HG03439 (cell line): ENCODE measurements at regions not wholly inside any gene's neighbourhood (a gene's known extent, or its start where the extent isn't known, plus 50 kb on each side); places are given as distances from the start of the nearest gene placed in this dataset.
"Not testable (repeated sequence)": the region's sequence is repeated elsewhere in the genome, so short reads cannot be mapped to it uniquely, and the experiment has no call there.

Experiments used
- ATAC-seq: cut with Tn5 transposase; IDR thresholded peaks from one replicate; pipeline ENCODE4 v1.9.1; 2021; ENCODE audit warnings: mild to moderate bottlenecking, moderate library complexity; ENCODE audit not compliant: unreplicated experiment

- ATAC-seq = no peak
Measured at GRCh38 chr14:39563361-39563760, 131.1 kb upstream of the FBXO33 start.

- no peak for ATAC-seq
Measured at GRCh38 chr14:39562175-39562574, 129.9 kb upstream of the FBXO33 start.

GRCh38 chr14:39558525-39558924 is 126.3 kb upstream of the FBXO33 start:
- ATAC-seq = no peak

GRCh38 chr14:39555749-39556148 is 123.5 kb upstream of the FBXO33 start:
- ATAC-seq = no peak

- ATAC-seq = no peak
Measured at GRCh38 chr14:39554576-39554975, 122.3 kb upstream of the FBXO33 start.

GRCh38 chr14:39548358-39548757 is 116.1 kb upstream of the FBXO33 start:
- no peak for ATAC-seq

- no peak for ATAC-seq
Measured at GRCh38 chr14:39547845-39548244, 115.6 kb upstream of the FBXO33 start.

GRCh38 chr14:39505812-39506211 is 73.6 kb upstream of the FBXO33 start:
- ATAC-seq = no peak

GRCh38 chr14:39500253-39500652 is 68.0 kb upstream of the FBXO33 start:
- no peak for ATAC-seq

GRCh38 chr14:39499514-39499913 is 67.3 kb upstream of the FBXO33 start:
- no peak for ATAC-seq

- not testable (repeated sequence) for ATAC-seq
Measured at GRCh38 chr14:39497677-39498076, 65.4 kb upstream of the FBXO33 start.

- ATAC-seq = no peak
Measured at GRCh38 chr14:39492267-39492666, 60.0 kb upstream of the FBXO33 start.

GRCh38 chr14:39491134-39491571 is 58.9 kb upstream of the FBXO33 start:
- ATAC-seq = no peak

GRCh38 chr14:39488600-39488999 is 56.4 kb upstream of the FBXO33 start:
- no peak for ATAC-seq

GRCh38 chr14:39483682-39484081 is 51.4 kb upstream of the FBXO33 start:
- ATAC-seq = no peak
